Astrocyte (in vitro differentiated cells and primary cell): ENCODE measurements at regions not wholly inside any gene's neighbourhood (a gene's known extent, or its start where the extent isn't known, plus 50 kb on each side); places are given as distances from the start of the nearest gene placed in this dataset.

ENCODE experiments used
- DNase-seq: peaks from one replicate; pipeline ENCODE4 v3.0.0-alpha.2; 2010; ENCODE audit warnings: low read depth
- FAIRE-seq: peaks from 2 replicates; lab custom pipeline; 2011; peaks lifted over from hg19 to GRCh38; lab: Jason Lieb, UNC
- H2AFZ ChIP-seq: 2 replicates; pipeline ENCODE4 v1.6.0; 2012; ENCODE audit warnings: low read depth, low read length, inconsistent platforms
- H3K27ac ChIP-seq: 2 replicates; pipeline ENCODE4 v1.5.1; 2011; ENCODE audit warnings: low read depth, low read length, inconsistent platforms
- H3K27me3 ChIP-seq: 2 replicates; pipeline ENCODE4 v1.6.0; 2011; ENCODE audit warnings: low read length, inconsistent platforms; ENCODE audit not compliant: insufficient read depth
- H3K36me3 ChIP-seq: 2 replicates; pipeline ENCODE4 v1.5.1; 2011; ENCODE audit warnings: low read length, inconsistent platforms; ENCODE audit not compliant: insufficient read depth
- H3K4me1 ChIP-seq: 2 replicates; pipeline ENCODE4 v1.5.1; 2011; ENCODE audit warnings: low read length, inconsistent platforms; ENCODE audit not compliant: insufficient read depth
- H3K4me2 ChIP-seq: 2 replicates; pipeline ENCODE4 v1.6.0; 2012; ENCODE audit warnings: low read length, inconsistent platforms
- H3K4me3 ChIP-seq: 2 replicates; pipeline ENCODE4 v1.5.1; 2011; ENCODE audit warnings: low read depth, mild to moderate bottlenecking, low read length, inconsistent platforms; ENCODE audit not compliant: insufficient read depth
- H3K79me2 ChIP-seq: 2 replicates; pipeline ENCODE4 v1.6.0; 2012; ENCODE audit warnings: mild to moderate bottlenecking, low read length, inconsistent platforms; ENCODE audit not compliant: insufficient read depth
- H3K9ac ChIP-seq: 2 replicates; pipeline ENCODE4 v1.6.0; 2012; ENCODE audit warnings: mild to moderate bottlenecking, low read length, inconsistent platforms
- H3K9me3 ChIP-seq: 2 replicates; pipeline ENCODE4 v1.5.1; 2012; ENCODE audit warnings: low read depth, mild to moderate bottlenecking, low read length, inconsistent platforms; ENCODE audit not compliant: insufficient read depth
- H4K20me1 ChIP-seq: 2 replicates; pipeline ENCODE4 v1.6.0; 2012; ENCODE audit warnings: low read length, inconsistent platforms; ENCODE audit not compliant: insufficient read depth
- H3K27ac Mint-ChIP-seq: one replicate; pipeline ENCODE4 v1.8.0; 2021; ENCODE audit warnings: mild to moderate bottlenecking, mixed read lengths; ENCODE audit not compliant: unreplicated experiment
- H3K27me3 Mint-ChIP-seq: one replicate; pipeline ENCODE4 v1.8.0; 2021; ENCODE audit warnings: low read depth, mixed read lengths; ENCODE audit not compliant: unreplicated experiment
- H3K36me3 Mint-ChIP-seq: one replicate; pipeline ENCODE4 v1.8.0; 2021; ENCODE audit warnings: low read depth, mixed read lengths; ENCODE audit not compliant: unreplicated experiment
- H3K4me1 Mint-ChIP-seq: one replicate; pipeline ENCODE4 v1.8.0; 2021; ENCODE audit warnings: low read depth, mixed read lengths; ENCODE audit not compliant: unreplicated experiment
- H3K4me3 Mint-ChIP-seq: one replicate; pipeline ENCODE4 v1.8.0; 2021; ENCODE audit warnings: mild to moderate bottlenecking, moderate library complexity, mixed read lengths; ENCODE audit not compliant: unreplicated experiment
- H3K9me3 Mint-ChIP-seq: one replicate; pipeline ENCODE4 v1.8.0; 2021; ENCODE audit warnings: mild to moderate bottlenecking, mixed read lengths; ENCODE audit not compliant: unreplicated experiment
- CTCF ChIP-seq: IDR thresholded peaks from 2 replicates; pipeline ENCODE4 v1.5.1; 2011; ENCODE audit warnings: low read depth, mild to moderate bottlenecking, inconsistent platforms, low read length, moderate library complexity; ENCODE audit not compliant: insufficient read depth
- EZH2 ChIP-seq: IDR thresholded peaks from 2 replicates; pipeline ENCODE4 v1.6.1; 2012; ENCODE audit warnings: mild to moderate bottlenecking, low read length, inconsistent platforms; ENCODE audit not compliant: insufficient read depth

- Mint-ChIP-seq H3K27ac (no peak overlapping the region), H3K4me1 (no peaks in the 10 kb centered on the region), H3K36me3 (no peaks in the 10 kb centered on the region), H3K9me3 (peaks cover 4% of the 10 kb centered on the region), H3K27me3 (peaks cover 74% of the 10 kb centered on the region), H3K4me3 (peak overlapping the region; percentile 78)
- H3K4me2 ChIP-seq, result peak overlapping the region; percentile 81
- H3K9me3 ChIP-seq, result no peaks in the 10 kb centered on the region
- peaks cover 50% of the 10 kb centered on the region for H3K27me3 ChIP-seq
- no peaks in the 10 kb centered on the region for H3K36me3 ChIP-seq
- DNase-seq (no peak), FAIRE-seq (no peak)
- H3K4me1 ChIP-seq, result peaks cover 6% of the 10 kb centered on the region
- H3K9ac ChIP-seq, result peak overlapping the region; percentile 27
- no peak overlapping the region for H3K27ac ChIP-seq
- H2AFZ ChIP-seq, result peak overlapping the region; percentile 56
- no peak for TF ChIP-seq CTCF
- TF ChIP-seq EZH2, result peak; percentile 93
- peak overlapping the region; percentile 39 for H3K4me3 ChIP-seq
- H4K20me1 ChIP-seq, result no peaks in the 10 kb centered on the region
- H3K79me2 ChIP-seq, result no peaks in the 10 kb centered on the region
Measured at GRCh38 chr1:47507881-47508701, 70.2 kb downstream of the FOXD2 start.

- H3K9me3 Mint-ChIP-seq, result peaks cover 10% of the 10 kb centered on the region
- TF ChIP-seq CTCF (no peak), EZH2 (no peak)
- peak overlapping the region; percentile 56 for H2AFZ ChIP-seq
- peak overlapping the region; percentile 78 for H3K4me3 Mint-ChIP-seq
- H4K20me1 ChIP-seq, result no peaks in the 10 kb centered on the region
- peak overlapping the region; percentile 27 for H3K9ac ChIP-seq
- H3K27ac Mint-ChIP-seq, result no peak overlapping the region
- peaks cover under 1% of the 10 kb centered on the region for H3K9me3 ChIP-seq
- H3K4me2 ChIP-seq, result peak overlapping the region; percentile 81
- H3K27me3 ChIP-seq, result peaks cover 50% of the 10 kb centered on the region
- no peaks in the 10 kb centered on the region for H3K79me2 ChIP-seq
- H3K27ac ChIP-seq, result no peak overlapping the region
- peaks cover 74% of the 10 kb centered on the region for H3K27me3 Mint-ChIP-seq
- DNase-seq, result no peak
- no peak for FAIRE-seq
- no peaks in the 10 kb centered on the region for H3K4me1 Mint-ChIP-seq
- no peaks in the 10 kb centered on the region for H3K36me3 ChIP-seq
- H3K36me3 Mint-ChIP-seq, result no peaks in the 10 kb centered on the region
- H3K4me3 ChIP-seq, result peak overlapping the region; percentile 39
- H3K4me1 ChIP-seq, result peaks cover 6% of the 10 kb centered on the region
Measured at GRCh38 chr1:47508702-47509431, 71.0 kb downstream of the FOXD2 start.
